ENCODE measurements at regions not wholly inside any gene's neighbourhood (a gene's known extent, or its start where the extent isn't known, plus 50 kb on each side); places are given as distances from the start of the nearest gene placed in this dataset.

- no CpG with 5 or more reads among the region's 1 CpG for WGBS (ENCODE audit: insufficient coverage)
- Histone ChIP-seq H3K9me3 (ENCODE audit: control insufficient read depth, insufficient read depth, low read length) (no peaks in the 10 kb centered on the region), H3K4me3 (ENCODE audit: low read length) (no peak overlapping the region), H3K27me3 (ENCODE audit: control insufficient read depth, insufficient read depth, low read length) (no peaks in the 10 kb centered on the region), H3K36me3 (ENCODE audit: control insufficient read depth, insufficient read depth, low read length) (no peaks in the 10 kb centered on the region), H3K27ac (ENCODE audit: low read length) (no peak overlapping the region), H3K4me1 (ENCODE audit: control insufficient read depth, insufficient read depth, low read length) (peaks cover 11% of the 10 kb centered on the region)
- intact Hi-C loops (cut with micrococcal nuclease), result no loop called here
- Mint-ChIP-seq H3K4me3 (peak overlapping the region; percentile 35), H3K4me1 (peaks cover 19 to 24% of the 10 kb centered on the region in 2 donors), H3K36me3 (no peaks in the 10 kb centered on the region), H3K9me3 (no peaks in the 10 kb centered on the region), H3K27me3 (ENCODE audit: low read depth in 2 of 2) (no peaks in the 10 kb centered on the region), H3K27ac (peak overlapping the region; percentile 28 to 73)
- peak in 1 of 2 donors; percentile 27 for DNase-seq
- ATAC-seq, result peak in 2 of 3 donors; percentile 36 to 53
- TF ChIP-seq CTCF (IDR thresholded peaks at IDR 0.05), result no peak
Observed at GRCh38 chr4:108483079-108483478, 137.3 kb upstream of the RPL34 start.

- Histone ChIP-seq H3K4me1 (ENCODE audit: control insufficient read depth, insufficient read depth, low read length) (peaks cover 11% of the 10 kb centered on the region), H3K27ac (ENCODE audit: low read length) (no peak overlapping the region), H3K4me3 (ENCODE audit: low read length) (no peak overlapping the region), H3K36me3 (ENCODE audit: control insufficient read depth, insufficient read depth, low read length) (no peaks in the 10 kb centered on the region), H3K27me3 (ENCODE audit: control insufficient read depth, insufficient read depth, low read length) (no peaks in the 10 kb centered on the region), H3K9me3 (ENCODE audit: control insufficient read depth, insufficient read depth, low read length) (no peaks in the 10 kb centered on the region)
- Mint-ChIP-seq H3K4me1 (peaks cover 19 to 24% of the 10 kb centered on the region in 2 donors), H3K4me3 (no peak overlapping the region), H3K36me3 (no peaks in the 10 kb centered on the region), H3K27me3 (ENCODE audit: low read depth in 2 of 2) (no peaks in the 10 kb centered on the region), H3K27ac (no peak overlapping the region), H3K9me3 (no peaks in the 10 kb centered on the region)
- ATAC-seq (no peak), DNase-seq (no peak)
- intact Hi-C loops (cut with micrococcal nuclease), result no loop called here
- 94% methylated on average over 1 of the region's 1 CpG for WGBS (ENCODE audit: insufficient coverage)
- no peak for TF ChIP-seq CTCF (IDR thresholded peaks at IDR 0.05)
Observed at GRCh38 chr4:108480881-108481280, 139.5 kb upstream of the RPL34 start.

- intact Hi-C loops (cut with micrococcal nuclease), result no loop called here
- no peak for DNase-seq
- H3K4me3 ChIP-seq (ENCODE audit: low read length), result no peak overlapping the region
- peaks cover 8% of the 10 kb centered on the region for H3K4me1 ChIP-seq (ENCODE audit: control insufficient read depth, insufficient read depth, low read length)
- Mint-ChIP-seq H3K36me3 (no peaks in the 10 kb centered on the region), H3K4me1 (peaks cover 6 to 8% of the 10 kb centered on the region in 2 donors), H3K27me3 (ENCODE audit: low read depth in 2 of 2) (no peaks in the 10 kb centered on the region), H3K9me3 (no peaks in the 10 kb centered on the region), H3K4me3 (no peak overlapping the region), H3K27ac (no peak overlapping the region)
- H3K27me3 ChIP-seq (ENCODE audit: control insufficient read depth, insufficient read depth, low read length), result peaks cover 3% of the 10 kb centered on the region
- no peak for TF ChIP-seq CTCF (IDR thresholded peaks at IDR 0.05)
- no peaks in the 10 kb centered on the region for H3K36me3 ChIP-seq (ENCODE audit: control insufficient read depth, insufficient read depth, low read length)
- H3K9me3 ChIP-seq (ENCODE audit: control insufficient read depth, insufficient read depth, low read length), result no peaks in the 10 kb centered on the region
- no peak for ATAC-seq
- no peak overlapping the region for H3K27ac ChIP-seq (ENCODE audit: low read length)
- WGBS (ENCODE audit: insufficient coverage), result 100% methylated on average over 1 of the region's 2 CpGs
Observed at GRCh38 chr4:108477527-108478108, 142.8 kb upstream of the RPL34 start.

GRCh38 chr4:108473163-108473720, 147.1 kb upstream of the RPL34 start:
- Mint-ChIP-seq H3K27me3 (ENCODE audit: low read depth in 2 of 2) (peaks cover 0 to 12% of the 10 kb centered on the region in 2 donors), H3K4me1 (peaks cover 0 to 2% of the 10 kb centered on the region in 2 donors), H3K4me3 (no peak overlapping the region), H3K9me3 (no peaks in the 10 kb centered on the region), H3K27ac (no peak overlapping the region), H3K36me3 (no peaks in the 10 kb centered on the region)
- 90% methylated on average over 2 of the region's 2 CpGs for WGBS (ENCODE audit: insufficient coverage)
- no peak for ATAC-seq
- Histone ChIP-seq H3K36me3 (ENCODE audit: control insufficient read depth, insufficient read depth, low read length) (no peaks in the 10 kb centered on the region), H3K9me3 (ENCODE audit: control insufficient read depth, insufficient read depth, low read length) (no peaks in the 10 kb centered on the region), H3K4me3 (ENCODE audit: low read length) (no peak overlapping the region), H3K27me3 (ENCODE audit: control insufficient read depth, insufficient read depth, low read length) (peaks cover 3% of the 10 kb centered on the region), H3K4me1 (ENCODE audit: control insufficient read depth, insufficient read depth, low read length) (no peaks in the 10 kb centered on the region), H3K27ac (ENCODE audit: low read length) (no peak overlapping the region)
- intact Hi-C loops (cut with micrococcal nuclease), result no loop called here
- TF ChIP-seq CTCF (IDR thresholded peaks at IDR 0.05), result no peak
- peak in 1 of 2 donors; percentile 38 for DNase-seq
